Adrenal gland (tissue), 5 donors: ENCODE measurements at regions not wholly inside any gene's neighbourhood (a gene's known extent, or its start where the extent isn't known, plus 50 kb on each side); places are given as distances from the start of the nearest gene placed in this dataset.

Experiments
- POLR2A ChIP-seq, 2 donors: fragments of 450-650 bp; IDR thresholded peaks; one replicate each; pipeline ENCODE4 v1.6.1; 2017; ENCODE audit warnings: antibody characterized with exemption in 2 of 2, mild to moderate bottlenecking in 2 of 2, moderate library complexity in 1 of 2
- TF ChIP-seq, protein P1 (sequence below), 6 experiments: fragments of 450-650 bp in 4 of 6; fragments of 200-600 bp in 2 of 6; sonication (generic) in 1 of 6; IDR thresholded peaks; 1 replicate in 5 of 6; 2 replicates in 1 of 6; pipeline versions ENCODE4 v1.5.1 to v1.8.0; 2016 to 2021; ENCODE audit warnings: antibody characterized with exemption in 6 of 6, mild to moderate bottlenecking in 2 of 6, moderate library complexity in 1 of 6
- donor health status: DM: no; HTN: no; CAD: no.

DNA sequence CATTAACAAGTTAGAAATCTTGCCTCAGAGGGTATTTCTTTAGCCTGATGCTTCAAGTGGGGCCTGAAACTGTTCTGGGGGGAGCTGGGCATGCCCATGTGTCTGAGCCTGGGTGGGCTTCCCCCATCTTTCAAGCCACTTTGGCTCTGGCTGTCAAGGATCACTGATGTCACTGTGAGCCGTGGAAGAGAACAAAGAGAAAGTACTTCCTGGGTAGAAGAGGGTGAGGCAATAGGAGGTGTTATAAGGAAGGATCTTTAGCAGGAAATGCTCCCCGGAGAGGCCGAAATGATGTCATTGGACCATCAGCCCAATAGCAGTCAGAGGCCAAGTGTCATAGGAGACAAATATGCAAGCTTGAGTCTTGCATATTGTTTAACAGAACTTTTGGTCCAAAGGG, 228.4 kb upstream of the MEX3C start:
- TF ChIP-seq, protein P1, sequence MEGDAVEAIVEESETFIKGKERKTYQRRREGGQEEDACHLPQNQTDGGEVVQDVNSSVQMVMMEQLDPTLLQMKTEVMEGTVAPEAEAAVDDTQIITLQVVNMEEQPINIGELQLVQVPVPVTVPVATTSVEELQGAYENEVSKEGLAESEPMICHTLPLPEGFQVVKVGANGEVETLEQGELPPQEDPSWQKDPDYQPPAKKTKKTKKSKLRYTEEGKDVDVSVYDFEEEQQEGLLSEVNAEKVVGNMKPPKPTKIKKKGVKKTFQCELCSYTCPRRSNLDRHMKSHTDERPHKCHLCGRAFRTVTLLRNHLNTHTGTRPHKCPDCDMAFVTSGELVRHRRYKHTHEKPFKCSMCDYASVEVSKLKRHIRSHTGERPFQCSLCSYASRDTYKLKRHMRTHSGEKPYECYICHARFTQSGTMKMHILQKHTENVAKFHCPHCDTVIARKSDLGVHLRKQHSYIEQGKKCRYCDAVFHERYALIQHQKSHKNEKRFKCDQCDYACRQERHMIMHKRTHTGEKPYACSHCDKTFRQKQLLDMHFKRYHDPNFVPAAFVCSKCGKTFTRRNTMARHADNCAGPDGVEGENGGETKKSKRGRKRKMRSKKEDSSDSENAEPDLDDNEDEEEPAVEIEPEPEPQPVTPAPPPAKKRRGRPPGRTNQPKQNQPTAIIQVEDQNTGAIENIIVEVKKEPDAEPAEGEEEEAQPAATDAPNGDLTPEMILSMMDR (IDR thresholded peaks at IDR 0.05) = no peak
- no peak for TF ChIP-seq POLR2A (IDR thresholded peaks at IDR 0.05)
